CD14-positive monocyte (primary cell): ENCODE measurements at regions not wholly inside any gene's neighbourhood (a gene's known extent, or its start where the extent isn't known, plus 50 kb on each side); places are given as distances from the start of the nearest gene placed in this dataset.

Source experiments
- DNase-seq, 3 donors: peaks; one replicate each; pipeline ENCODE4 v3.0.0-alpha.2; 2011 to 2022
- H2AFZ ChIP-seq: 2 replicates; pipeline ENCODE4 v1.6.0; 2012; ENCODE audit warnings: mild to moderate bottlenecking, low read depth, low read length, inconsistent platforms; ENCODE audit not compliant: insufficient read depth, poor library complexity, severe bottlenecking
- H3K27ac ChIP-seq, 2 donors: 1 replicate in 1 of 2; 2 replicates in 1 of 2; pipeline ENCODE4 v1.5.1; 2012 to 2013; ENCODE audit warnings: low read length in 2 of 2, control low read depth in 1 of 2, inconsistent platforms in 1 of 2, low read depth in 1 of 2, mild to moderate bottlenecking in 1 of 2
- H3K27me3 ChIP-seq, 2 donors: one replicate each; pipeline versions ENCODE4 v1.6.0 to v1.6.1; 2011 to 2013; ENCODE audit warnings: low read length in 2 of 2; ENCODE audit not compliant: control insufficient read depth in 2 of 2, insufficient read depth in 2 of 2
- H3K36me3 ChIP-seq, 2 donors: replicated peaks in 1 of 2; 1 replicate in 1 of 2; 2 replicates in 1 of 2; pipeline versions ENCODE4 v1.5.1 to v1.6.1; 2012 to 2013; ENCODE audit warnings: low read length in 2 of 2, control low read depth in 1 of 2, inconsistent platforms in 1 of 2, mild to moderate bottlenecking in 1 of 2; ENCODE audit not compliant: insufficient read depth in 2 of 2, control insufficient read depth in 1 of 2
- H3K4me1 ChIP-seq, 2 donors: 1 replicate in 1 of 2; 2 replicates in 1 of 2; pipeline versions ENCODE4 v1.5.1 to v1.6.1; 2012 to 2013; ENCODE audit warnings: low read length in 2 of 2, control low read depth in 1 of 2, inconsistent platforms in 1 of 2, mild to moderate bottlenecking in 1 of 2, moderate library complexity in 1 of 2; ENCODE audit not compliant: insufficient read depth in 2 of 2, control insufficient read depth in 1 of 2
- H3K4me2 ChIP-seq: replicated peaks from 2 replicates; pipeline ENCODE3; 2012; ENCODE audit warnings: low read length, moderate library complexity, mild to moderate bottlenecking; ENCODE audit not compliant: poor library complexity, severe bottlenecking; ENCODE audit errors: extremely low read depth
- H3K4me3 ChIP-seq, 3 experiments: fragments of 200-600 bp in 1 of 3; sonication (generic) in 1 of 3; replicated peaks in 1 of 3; 1 replicate in 2 of 3; 2 replicates in 1 of 3; pipeline ENCODE4 v1.5.1; 2011 to 2013; ENCODE audit warnings: low read length in 3 of 3, mild to moderate bottlenecking in 3 of 3, control low read depth in 2 of 3, low read depth in 2 of 3, inconsistent platforms in 1 of 3, moderate library complexity in 1 of 3
- H3K79me2 ChIP-seq: 2 replicates; pipeline ENCODE4 v1.6.0; 2012; ENCODE audit warnings: mild to moderate bottlenecking, control low read depth, inconsistent platforms, low read length, moderate library complexity; ENCODE audit not compliant: insufficient read depth
- H3K9ac ChIP-seq: 2 replicates; pipeline ENCODE4 v1.6.0; 2017; ENCODE audit warnings: low read length, mild to moderate bottlenecking; ENCODE audit not compliant: insufficient read depth, poor library complexity, severe bottlenecking
- H3K9me3 ChIP-seq, 2 donors: replicated peaks in 1 of 2; 1 replicate in 1 of 2; 2 replicates in 1 of 2; pipeline versions ENCODE4 v1.5.1 to v1.6.1; 2012 to 2013; ENCODE audit warnings: low read length in 2 of 2, control low read depth in 1 of 2; ENCODE audit not compliant: control insufficient read depth in 1 of 2, insufficient read depth in 1 of 2
- H4K20me1 ChIP-seq: 2 replicates; pipeline ENCODE4 v1.6.0; 2012; ENCODE audit warnings: mild to moderate bottlenecking, low read length, control low read depth, moderate library complexity; ENCODE audit not compliant: insufficient read depth
- H3K27ac Mint-ChIP-seq, 7 donors: one replicate each; pipeline ENCODE4 v1.8.0; 2020; ENCODE audit warnings: mild to moderate bottlenecking in 7 of 7, mixed read lengths in 7 of 7, moderate library complexity in 6 of 7, inconsistent platforms in 2 of 7
- H3K27me3 Mint-ChIP-seq, 3 donors: one replicate each; pipeline ENCODE4 v1.8.0; 2021 to 2022; ENCODE audit warnings: low read depth in 3 of 3, mild to moderate bottlenecking in 3 of 3, mixed read lengths in 3 of 3, moderate library complexity in 3 of 3, inconsistent platforms in 1 of 3
- H3K36me3 Mint-ChIP-seq, 2 donors: one replicate each; pipeline ENCODE4 v1.8.0; 2020; ENCODE audit warnings: mixed read lengths in 2 of 2, inconsistent platforms in 1 of 2, mild to moderate bottlenecking in 1 of 2
- H3K4me1 Mint-ChIP-seq: one replicate; pipeline ENCODE4 v1.8.0; 2020; ENCODE audit warnings: mild to moderate bottlenecking, mixed read lengths
- H3K4me3 Mint-ChIP-seq, 2 donors: one replicate each; pipeline ENCODE4 v1.8.0; 2020; ENCODE audit warnings: mild to moderate bottlenecking in 2 of 2, mixed read lengths in 2 of 2, moderate library complexity in 1 of 2
- H3K9me3 Mint-ChIP-seq, 7 donors: one replicate each; pipeline ENCODE4 v1.8.0; 2020 to 2022; ENCODE audit warnings: mixed read lengths in 7 of 7, mild to moderate bottlenecking in 6 of 7, moderate library complexity in 6 of 7, inconsistent platforms in 2 of 7
- WGBS: methylation state at CpG from one replicate; pipeline ENCODE4 v1.1.5; 2013; ENCODE audit warnings: missing lambda C conversion rate; ENCODE audit not compliant: insufficient coverage; 5-methylcytosine and 5-hydroxymethylcytosine counted together
- intact Hi-C, 2 donors: fragments of 100-400 bp; cut with micrococcal nuclease; formaldehyde crosslinking; loops; one replicate each; pipeline versions ENCODE4 v1.15.0 to v1.15.1; 2023
- TF ChIP-seq, protein P1 (sequence below): fragments of 200-600 bp; IDR thresholded peaks from one replicate; pipeline ENCODE4 v1.8.0; 2022; ENCODE audit warnings: antibody characterized with exemption, mild to moderate bottlenecking

DNA sequence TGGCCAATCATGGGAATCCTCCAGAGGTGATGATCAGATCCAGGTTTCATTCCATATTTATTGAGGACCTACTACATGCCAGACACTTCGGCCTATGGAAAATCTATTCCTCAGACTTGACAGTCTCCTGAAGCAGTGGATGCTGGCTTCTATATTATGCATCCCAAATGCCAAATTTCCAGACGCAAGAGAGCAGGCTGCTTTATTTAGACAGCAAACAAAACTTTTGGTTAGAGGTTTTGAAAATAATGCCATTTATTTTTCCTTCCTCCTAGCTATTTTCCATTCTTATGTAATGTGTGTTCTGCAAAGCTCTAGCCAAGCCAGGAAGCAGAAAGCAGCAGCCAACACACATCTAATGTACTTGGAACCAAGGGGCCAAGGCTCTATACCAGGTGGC, 330.8 kb downstream of the GPAM start:
- no peak overlapping the region for H3K4me3 Mint-ChIP-seq
- H3K9me3 Mint-ChIP-seq, result peaks cover 0 to 16% (median 9%) of the 10 kb centered on the region in 7 donors
- no peak overlapping the region for H3K4me3 ChIP-seq
- H3K79me2 ChIP-seq, result no peaks in the 10 kb centered on the region
- WGBS, result 86% methylated on average over 1 of the region's 2 CpGs
- intact Hi-C loops, result no loop called here
- TF ChIP-seq, protein P1, sequence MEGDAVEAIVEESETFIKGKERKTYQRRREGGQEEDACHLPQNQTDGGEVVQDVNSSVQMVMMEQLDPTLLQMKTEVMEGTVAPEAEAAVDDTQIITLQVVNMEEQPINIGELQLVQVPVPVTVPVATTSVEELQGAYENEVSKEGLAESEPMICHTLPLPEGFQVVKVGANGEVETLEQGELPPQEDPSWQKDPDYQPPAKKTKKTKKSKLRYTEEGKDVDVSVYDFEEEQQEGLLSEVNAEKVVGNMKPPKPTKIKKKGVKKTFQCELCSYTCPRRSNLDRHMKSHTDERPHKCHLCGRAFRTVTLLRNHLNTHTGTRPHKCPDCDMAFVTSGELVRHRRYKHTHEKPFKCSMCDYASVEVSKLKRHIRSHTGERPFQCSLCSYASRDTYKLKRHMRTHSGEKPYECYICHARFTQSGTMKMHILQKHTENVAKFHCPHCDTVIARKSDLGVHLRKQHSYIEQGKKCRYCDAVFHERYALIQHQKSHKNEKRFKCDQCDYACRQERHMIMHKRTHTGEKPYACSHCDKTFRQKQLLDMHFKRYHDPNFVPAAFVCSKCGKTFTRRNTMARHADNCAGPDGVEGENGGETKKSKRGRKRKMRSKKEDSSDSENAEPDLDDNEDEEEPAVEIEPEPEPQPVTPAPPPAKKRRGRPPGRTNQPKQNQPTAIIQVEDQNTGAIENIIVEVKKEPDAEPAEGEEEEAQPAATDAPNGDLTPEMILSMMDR, result no peak
- no peaks in the 10 kb centered on the region for H3K36me3 ChIP-seq
- H3K27ac Mint-ChIP-seq, result no peak overlapping the region
- peaks cover 9 to 11% of the 10 kb centered on the region in 2 donors for H3K9me3 ChIP-seq
- no peaks in the 10 kb centered on the region for H3K27me3 Mint-ChIP-seq
- no peak overlapping the region for H3K27ac ChIP-seq
- no peaks in the 10 kb centered on the region for H3K4me1 ChIP-seq
- no peak overlapping the region for H3K9ac ChIP-seq
- no peak overlapping the region for H3K4me2 ChIP-seq
- H3K4me1 Mint-ChIP-seq, result no peaks in the 10 kb centered on the region
- H2AFZ ChIP-seq, result no peak overlapping the region
- no peaks in the 10 kb centered on the region for H3K36me3 Mint-ChIP-seq
- no peaks in the 10 kb centered on the region for H3K27me3 ChIP-seq
- DNase-seq, result no peak
- H4K20me1 ChIP-seq, result no peaks in the 10 kb centered on the region

DNA sequence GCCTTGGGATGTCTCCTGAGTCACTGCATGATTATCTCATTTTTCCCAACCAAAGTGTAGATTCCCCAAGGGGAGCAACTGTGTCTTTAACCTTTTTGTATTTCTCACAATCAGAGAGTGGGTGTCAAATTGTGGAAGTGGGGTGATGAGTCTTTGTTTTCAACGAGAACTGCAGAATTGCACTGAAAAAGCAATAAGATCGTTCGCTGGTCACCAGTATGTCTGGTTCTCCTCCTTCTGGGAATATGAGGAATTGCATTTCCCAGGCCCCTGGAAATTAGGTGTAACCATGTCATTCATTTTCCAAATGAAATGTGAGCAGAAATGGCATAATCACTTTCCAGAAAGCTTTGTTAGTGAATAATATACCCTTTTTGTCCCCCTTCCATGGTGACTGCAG, 326.9 kb downstream of the GPAM start:
- no peak for DNase-seq
- Histone ChIP-seq H3K36me3 (no peaks in the 10 kb centered on the region), H3K9me3 (no peaks in the 10 kb centered on the region), H3K9ac (no peak overlapping the region), H3K27me3 (no peaks in the 10 kb centered on the region), H2AFZ (no peak overlapping the region), H3K79me2 (no peaks in the 10 kb centered on the region), H4K20me1 (no peaks in the 10 kb centered on the region), H3K4me3 (no peak overlapping the region), H3K27ac (no peak overlapping the region), H3K4me2 (no peak overlapping the region), H3K4me1 (no peaks in the 10 kb centered on the region)
- no peak overlapping the region for H3K4me3 Mint-ChIP-seq
- TF ChIP-seq, protein P1, result no peak
- H3K27me3 Mint-ChIP-seq, result no peaks in the 10 kb centered on the region
- H3K27ac Mint-ChIP-seq, result peak overlapping the region in 1 of 7 donors; percentile 8
- no peaks in the 10 kb centered on the region for H3K36me3 Mint-ChIP-seq
- peaks cover 0 to 9% (median 2%) of the 10 kb centered on the region in 7 donors for H3K9me3 Mint-ChIP-seq
- intact Hi-C loops, result no loop called here
- no peaks in the 10 kb centered on the region for H3K4me1 Mint-ChIP-seq
- 84% methylated on average over 3 of the region's 3 CpGs for WGBS
